ENCODE measurements at regions not wholly inside any gene's neighbourhood (a gene's known extent, or its start where the extent isn't known, plus 50 kb on each side); places are given as distances from the start of the nearest gene placed in this dataset.
A peak's percentile ranks its signal among the peaks of the same experiment; 100 is the strongest.
"Not testable (repeated sequence)": the region's sequence is repeated elsewhere in the genome, so short reads cannot be mapped to it uniquely, and the experiment has no call there.

DNA sequence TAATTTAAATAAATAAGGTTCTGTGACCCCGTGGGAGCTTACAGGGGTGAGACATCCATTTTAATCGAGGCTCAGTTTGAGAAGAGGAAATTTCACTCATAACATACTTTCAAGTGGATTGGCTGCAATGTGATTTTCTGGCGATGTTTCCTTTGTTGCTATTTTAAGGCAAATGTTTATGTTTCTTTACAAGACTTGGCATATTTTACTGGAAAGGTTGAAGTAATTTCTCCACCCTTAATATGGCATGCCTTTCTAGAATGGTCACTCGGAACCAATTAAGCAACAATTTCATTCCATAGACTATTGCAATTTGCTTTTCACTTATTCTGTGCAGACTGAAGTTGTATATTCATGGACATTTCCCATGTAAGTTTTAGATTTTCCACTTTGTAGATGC is 438.0 kb upstream of the WWC1 start:
- POLR2A ChIA-PET = interaction anchor here (1.1 to 1.2 kb wide), 2 partner anchors 14 to 23 kb away, joined by 3 read pairs; no protein-coding TSS in a partner anchor
- no peaks in the 10 kb centered on the region for H3K36me3 Mint-ChIP-seq (ENCODE audit: insufficient read depth, unreplicated experiment)
- H3K27me3 Mint-ChIP-seq (ENCODE audit: insufficient read depth, unreplicated experiment) = no peaks in the 10 kb centered on the region
- no peaks in the 10 kb centered on the region for H3K9me3 Mint-ChIP-seq (ENCODE audit: unreplicated experiment)
- CTCF ChIA-PET = interaction anchor here (0.6 kb wide), 1 partner anchor 165 kb away, joined by 3 read pairs; no protein-coding TSS in a partner anchor
- no TSS peak for BruUV-seq (replicated peaks)
- H3K4me1 Mint-ChIP-seq (ENCODE audit: insufficient read depth, unreplicated experiment) = no peaks in the 10 kb centered on the region
- DNase-seq (ENCODE audit: unreplicated experiment) = peak; percentile 62
- TF ChIP-seq, protein P1, sequence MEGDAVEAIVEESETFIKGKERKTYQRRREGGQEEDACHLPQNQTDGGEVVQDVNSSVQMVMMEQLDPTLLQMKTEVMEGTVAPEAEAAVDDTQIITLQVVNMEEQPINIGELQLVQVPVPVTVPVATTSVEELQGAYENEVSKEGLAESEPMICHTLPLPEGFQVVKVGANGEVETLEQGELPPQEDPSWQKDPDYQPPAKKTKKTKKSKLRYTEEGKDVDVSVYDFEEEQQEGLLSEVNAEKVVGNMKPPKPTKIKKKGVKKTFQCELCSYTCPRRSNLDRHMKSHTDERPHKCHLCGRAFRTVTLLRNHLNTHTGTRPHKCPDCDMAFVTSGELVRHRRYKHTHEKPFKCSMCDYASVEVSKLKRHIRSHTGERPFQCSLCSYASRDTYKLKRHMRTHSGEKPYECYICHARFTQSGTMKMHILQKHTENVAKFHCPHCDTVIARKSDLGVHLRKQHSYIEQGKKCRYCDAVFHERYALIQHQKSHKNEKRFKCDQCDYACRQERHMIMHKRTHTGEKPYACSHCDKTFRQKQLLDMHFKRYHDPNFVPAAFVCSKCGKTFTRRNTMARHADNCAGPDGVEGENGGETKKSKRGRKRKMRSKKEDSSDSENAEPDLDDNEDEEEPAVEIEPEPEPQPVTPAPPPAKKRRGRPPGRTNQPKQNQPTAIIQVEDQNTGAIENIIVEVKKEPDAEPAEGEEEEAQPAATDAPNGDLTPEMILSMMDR (IDR thresholded peaks at IDR 0.05; ENCODE audit: unreplicated experiment) = no peak
- intact Hi-C loops (cut with micrococcal nuclease) = no loop called here
- H3K4me3 Mint-ChIP-seq (ENCODE audit: unreplicated experiment) = no peak overlapping the region
- H3K27ac Mint-ChIP-seq (ENCODE audit: low read depth, unreplicated experiment) = no peak overlapping the region

DNA sequence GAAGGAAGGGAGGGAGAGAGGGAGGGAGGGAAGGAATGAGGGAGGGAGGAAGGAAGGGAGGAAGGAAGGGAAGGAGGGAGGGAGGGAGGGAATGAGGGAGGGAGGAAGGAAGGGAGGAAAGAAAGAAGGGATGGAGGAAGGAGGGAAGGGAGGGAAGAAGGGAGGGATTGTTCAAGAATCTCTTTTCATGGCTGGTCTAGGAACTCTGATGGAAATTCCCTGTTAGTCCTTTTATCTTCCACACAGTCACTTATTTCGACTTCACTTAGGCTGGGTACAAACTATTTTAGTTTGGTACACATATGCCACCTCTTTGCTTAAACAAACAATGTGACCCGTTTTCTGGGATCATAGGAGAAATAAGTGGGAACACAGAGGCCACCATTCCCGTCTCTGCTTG is 435.6 kb upstream of the WWC1 start:
- Mint-ChIP-seq H3K4me3 (ENCODE audit: unreplicated experiment) (no peak overlapping the region), H3K36me3 (ENCODE audit: insufficient read depth, unreplicated experiment) (no peaks in the 10 kb centered on the region), H3K27me3 (ENCODE audit: insufficient read depth, unreplicated experiment) (no peaks in the 10 kb centered on the region), H3K27ac (ENCODE audit: low read depth, unreplicated experiment) (no peak overlapping the region), H3K4me1 (ENCODE audit: insufficient read depth, unreplicated experiment) (no peaks in the 10 kb centered on the region), H3K9me3 (ENCODE audit: unreplicated experiment) (no peaks in the 10 kb centered on the region)
- POLR2A ChIA-PET = no interaction called here
- BruUV-seq (replicated peaks) = no TSS peak
- CTCF ChIA-PET = interaction anchor here (0.6 to 0.7 kb wide), 2 partner anchors 411 to 450 kb away, joined by 3 to 8 read pairs; no protein-coding TSS in a partner anchor
- TF ChIP-seq, protein P1 (IDR thresholded peaks at IDR 0.05; ENCODE audit: unreplicated experiment) = no peak
- no peak for DNase-seq (ENCODE audit: unreplicated experiment)
- intact Hi-C loops (cut with micrococcal nuclease) = no loop called here

DNA sequence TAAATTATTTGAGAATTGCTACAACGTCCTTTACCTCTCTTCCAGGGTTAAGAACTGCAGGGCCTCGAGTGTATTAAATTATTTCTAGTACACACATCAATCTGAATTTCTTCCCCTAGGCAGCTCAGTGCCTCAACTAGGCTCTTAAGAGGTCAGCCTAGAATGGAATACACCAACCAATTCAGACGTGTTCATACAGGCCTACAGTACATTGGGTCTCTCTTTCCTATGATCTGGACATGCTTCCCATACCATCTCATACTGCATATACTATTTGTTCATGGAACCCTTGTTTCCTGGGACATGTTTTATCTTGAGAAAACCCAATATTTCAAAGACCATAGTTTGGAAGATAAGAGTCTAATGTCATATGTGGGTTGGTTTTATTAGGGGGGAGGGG is 434.1 kb upstream of the WWC1 start:
- TF ChIP-seq, protein P1 (IDR thresholded peaks at IDR 0.05; ENCODE audit: unreplicated experiment) = no peak
- H3K36me3 Mint-ChIP-seq (ENCODE audit: insufficient read depth, unreplicated experiment) = no peaks in the 10 kb centered on the region
- H3K4me1 Mint-ChIP-seq (ENCODE audit: insufficient read depth, unreplicated experiment) = no peaks in the 10 kb centered on the region
- ChIA-PET POLR2A (interaction anchor here (0.5 kb wide), 1 partner anchor 362 kb away, joined by 3 read pairs; no protein-coding TSS in a partner anchor), CTCF (interaction anchor here (0.6 to 1.0 kb wide), 2 partner anchors 91 to 196 kb away, joined by 3 to 4 read pairs; no protein-coding TSS in a partner anchor)
- no peak overlapping the region for H3K4me3 Mint-ChIP-seq (ENCODE audit: unreplicated experiment)
- H3K9me3 Mint-ChIP-seq (ENCODE audit: unreplicated experiment) = no peaks in the 10 kb centered on the region
- DNase-seq (ENCODE audit: unreplicated experiment) = no peak
- H3K27ac Mint-ChIP-seq (ENCODE audit: low read depth, unreplicated experiment) = no peak overlapping the region
- no TSS peak for BruUV-seq (replicated peaks)
- H3K27me3 Mint-ChIP-seq (ENCODE audit: insufficient read depth, unreplicated experiment) = no peaks in the 10 kb centered on the region
- intact Hi-C loops (cut with micrococcal nuclease) = no loop called here

DNA sequence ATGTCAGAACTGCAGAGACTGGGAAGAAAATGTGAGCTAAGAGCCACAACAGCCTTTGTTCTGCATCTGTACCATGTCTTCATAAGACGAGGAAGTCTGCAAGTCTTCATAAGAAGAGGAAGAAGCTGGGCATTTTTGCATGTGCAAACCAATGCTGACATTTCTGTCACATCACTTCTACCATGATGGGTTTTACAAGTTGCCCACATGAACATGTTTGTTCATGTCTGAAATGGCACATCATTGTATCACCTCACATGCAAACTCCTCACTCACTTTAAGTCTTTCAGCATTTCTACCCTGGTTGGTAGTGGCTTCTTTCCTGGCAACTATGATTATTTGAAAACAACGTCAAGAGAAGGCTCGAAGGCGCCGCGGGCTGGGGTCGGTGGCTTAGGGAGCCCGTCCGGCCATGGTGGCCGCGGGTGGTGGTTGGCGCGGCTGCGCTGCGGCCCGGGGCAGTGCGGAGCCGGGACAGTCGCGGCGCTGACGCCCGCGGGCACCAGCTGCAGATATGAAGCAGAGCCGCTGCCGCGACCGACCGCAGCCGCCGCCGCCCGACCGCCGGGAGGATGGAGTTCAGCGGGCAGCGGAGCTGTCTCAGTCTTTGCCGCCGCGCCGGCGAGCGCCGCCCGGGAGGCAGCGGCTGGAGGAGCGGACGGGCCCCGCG is 433.1 kb upstream of the WWC1 start:
- CTCF ChIA-PET; H3K4me3 Mint-ChIP-seq (ENCODE audit: unreplicated experiment); H3K4me1 Mint-ChIP-seq (ENCODE audit: insufficient read depth, unreplicated experiment); intact Hi-C loops (cut with micrococcal nuclease); H3K9me3 Mint-ChIP-seq (ENCODE audit: unreplicated experiment); H3K36me3 Mint-ChIP-seq (ENCODE audit: insufficient read depth, unreplicated experiment); POLR2A ChIA-PET; H3K27ac Mint-ChIP-seq (ENCODE audit: low read depth, unreplicated experiment); DNase-seq (ENCODE audit: unreplicated experiment); BruUV-seq (replicated peaks); H3K27me3 Mint-ChIP-seq (ENCODE audit: insufficient read depth, unreplicated experiment): not testable (repeated sequence)

Data from MCF 10A (cell line).